Activated CD4-positive, alpha-beta memory T cell treated with anti-CD3 and anti-CD28 coated beads, Interleukin-2, amount 10 ng/mL, durations not matched to agents 7 days and 5 days (primary cell): ENCODE measurements at regions not wholly inside any gene's neighbourhood (a gene's known extent, or its start where the extent isn't known, plus 50 kb on each side); places are given as distances from the start of the nearest gene placed in this dataset.
"Not testable (repeated sequence)": the region's sequence is repeated elsewhere in the genome, so short reads cannot be mapped to it uniquely, and the experiment has no call there.

Experiments used
- CTCF ChIA-PET: fragments of 350-600 bp; sonication (Branson Sonifier 250); formaldehyde crosslinking; loops from one replicate; lab custom pipeline; 2021; ENCODE audit warnings: antibody characterized with exemption, inconsistent platforms; lab: Charles Lee
- POLR2A ChIA-PET: fragments of 350-600 bp; sonication (Branson Sonifier 250); formaldehyde crosslinking; loops from one replicate; lab custom pipeline; 2021; ENCODE audit warnings: antibody characterized with exemption; lab: Charles Lee
- DNase-seq: peaks from one replicate; pipeline ENCODE4 v3.0.0-alpha.2; 2020
- H3K27ac Mint-ChIP-seq: one replicate; pipeline ENCODE4 v1.8.0; 2021; ENCODE audit warnings: mild to moderate bottlenecking, mixed read lengths
- H3K27me3 Mint-ChIP-seq: one replicate; pipeline ENCODE4 v1.8.0; 2021; ENCODE audit warnings: mixed read lengths
- H3K36me3 Mint-ChIP-seq: one replicate; pipeline ENCODE4 v1.8.0; 2021; ENCODE audit warnings: low read depth, mixed read lengths
- H3K4me1 Mint-ChIP-seq: one replicate; pipeline ENCODE4 v1.8.0; 2021; ENCODE audit warnings: mixed read lengths
- H3K4me3 Mint-ChIP-seq: one replicate; pipeline ENCODE4 v1.8.0; 2021; ENCODE audit warnings: mild to moderate bottlenecking, mixed read lengths
- H3K9me3 Mint-ChIP-seq: one replicate; pipeline ENCODE4 v1.8.0; 2021; ENCODE audit warnings: mixed read lengths

- Mint-ChIP-seq H3K4me3 (no peak overlapping the region), H3K27ac (no peak overlapping the region), H3K27me3 (no peaks in the 10 kb centered on the region), H3K9me3 (no peaks in the 10 kb centered on the region), H3K4me1 (no peaks in the 10 kb centered on the region), H3K36me3 (no peaks in the 10 kb centered on the region)
- ChIA-PET POLR2A (no interaction called here), CTCF (interaction anchor here (0.8 kb wide), 1 partner anchor 18 kb away, joined by 4 read pairs; no protein-coding TSS in a partner anchor)
- DNase-seq: no peak
Measured at GRCh38 chr2:11877764-11878163, 131.3 kb downstream of the LPIN1 start.

- H3K4me1 Mint-ChIP-seq, H3K4me3 Mint-ChIP-seq, H3K27ac Mint-ChIP-seq, H3K27me3 Mint-ChIP-seq, H3K36me3 Mint-ChIP-seq, POLR2A ChIA-PET, DNase-seq: not testable (repeated sequence)
- CTCF ChIA-PET: interaction anchor here (1.3 kb wide), 1 partner anchor 21 kb away, joined by 3 read pairs; no protein-coding TSS in a partner anchor
- H3K9me3 Mint-ChIP-seq: peaks cover 14% of the 10 kb centered on the region
Measured at GRCh38 chr2:11885253-11885652, 138.8 kb downstream of the LPIN1 start.

- H3K27ac Mint-ChIP-seq, H3K36me3 Mint-ChIP-seq, POLR2A ChIA-PET, H3K4me3 Mint-ChIP-seq, H3K27me3 Mint-ChIP-seq, H3K4me1 Mint-ChIP-seq, CTCF ChIA-PET, DNase-seq: not testable (repeated sequence)
- H3K9me3 Mint-ChIP-seq: peaks cover 20% of the 10 kb centered on the region
Measured at GRCh38 chr2:11886899-11887298, 140.5 kb downstream of the LPIN1 start.

- ChIA-PET CTCF (interaction anchor here (1.0 kb wide), 2 partner anchors 24 to 26 kb away, joined by 3 to 5 read pairs; no protein-coding TSS in a partner anchor), POLR2A (no interaction called here)
- peaks cover 27% of the 10 kb centered on the region for H3K9me3 Mint-ChIP-seq
- no peaks in the 10 kb centered on the region for H3K27me3 Mint-ChIP-seq
- no peak overlapping the region for H3K27ac Mint-ChIP-seq
- H3K4me1 Mint-ChIP-seq: no peaks in the 10 kb centered on the region
- no peak overlapping the region for H3K4me3 Mint-ChIP-seq
- H3K36me3 Mint-ChIP-seq: no peaks in the 10 kb centered on the region
- DNase-seq: no peak
Measured at GRCh38 chr2:11889101-11889850, 142.8 kb downstream of the LPIN1 start.

- H3K4me1 Mint-ChIP-seq: no peaks in the 10 kb centered on the region
- POLR2A ChIA-PET: no interaction called here
- H3K27me3 Mint-ChIP-seq: no peaks in the 10 kb centered on the region
- peaks cover 32% of the 10 kb centered on the region for H3K9me3 Mint-ChIP-seq
- DNase-seq: no peak
- no peak overlapping the region for H3K4me3 Mint-ChIP-seq
- CTCF ChIA-PET: interaction anchor here (1.0 kb wide), 2 partner anchors 25 to 26 kb away, joined by 3 to 5 read pairs; no protein-coding TSS in a partner anchor
- H3K36me3 Mint-ChIP-seq: no peaks in the 10 kb centered on the region
- H3K27ac Mint-ChIP-seq: no peak overlapping the region
Measured at GRCh38 chr2:11889854-11890253, 143.4 kb downstream of the LPIN1 start.

- no peaks in the 10 kb centered on the region for H3K27me3 Mint-ChIP-seq
- no peaks in the 10 kb centered on the region for H3K36me3 Mint-ChIP-seq
- peaks cover 34% of the 10 kb centered on the region for H3K9me3 Mint-ChIP-seq
- POLR2A ChIA-PET: no interaction called here
- no peak overlapping the region for H3K27ac Mint-ChIP-seq
- H3K4me1 Mint-ChIP-seq: no peaks in the 10 kb centered on the region
- CTCF ChIA-PET: no interaction called here
- no peak for DNase-seq
- no peak overlapping the region for H3K4me3 Mint-ChIP-seq
Measured at GRCh38 chr2:11891028-11891427, 144.6 kb downstream of the LPIN1 start.

- Mint-ChIP-seq H3K9me3 (peaks cover 34% of the 10 kb centered on the region), H3K4me1 (no peaks in the 10 kb centered on the region), H3K36me3 (no peaks in the 10 kb centered on the region), H3K27ac (no peak overlapping the region), H3K27me3 (no peaks in the 10 kb centered on the region), H3K4me3 (no peak overlapping the region)
- POLR2A ChIA-PET: no interaction called here
- no peak for DNase-seq
- CTCF ChIA-PET: no interaction called here
Measured at GRCh38 chr2:11891671-11892440, 145.4 kb downstream of the LPIN1 start.

GRCh38 chr2:11896386-11896785 lies 150.0 kb downstream of the LPIN1 start:
- no peak for DNase-seq
- no peaks in the 10 kb centered on the region for H3K36me3 Mint-ChIP-seq
- ChIA-PET CTCF (no interaction called here), POLR2A (no interaction called here)
- no peaks in the 10 kb centered on the region for H3K27me3 Mint-ChIP-seq
- H3K4me3 Mint-ChIP-seq: no peak overlapping the region
- no peak overlapping the region for H3K27ac Mint-ChIP-seq
- H3K9me3 Mint-ChIP-seq: peaks cover 15% of the 10 kb centered on the region
- no peaks in the 10 kb centered on the region for H3K4me1 Mint-ChIP-seq

GRCh38 chr2:11898576-11898975 lies 152.1 kb downstream of the LPIN1 start:
- Mint-ChIP-seq H3K27ac (no peak overlapping the region), H3K9me3 (peaks cover 10% of the 10 kb centered on the region), H3K4me1 (no peaks in the 10 kb centered on the region), H3K4me3 (no peak overlapping the region), H3K36me3 (no peaks in the 10 kb centered on the region), H3K27me3 (peaks cover 2% of the 10 kb centered on the region)
- ChIA-PET CTCF (no interaction called here), POLR2A (no interaction called here)
- no peak for DNase-seq

- no peaks in the 10 kb centered on the region for H3K36me3 Mint-ChIP-seq
- H3K4me1 Mint-ChIP-seq: no peaks in the 10 kb centered on the region
- H3K9me3 Mint-ChIP-seq: peaks cover 7% of the 10 kb centered on the region
- ChIA-PET CTCF (no interaction called here), POLR2A (no interaction called here)
- no peak for DNase-seq
- peaks cover 2% of the 10 kb centered on the region for H3K27me3 Mint-ChIP-seq
- H3K4me3 Mint-ChIP-seq: no peak overlapping the region
- H3K27ac Mint-ChIP-seq: no peak overlapping the region
Measured at GRCh38 chr2:11899264-11899818, 152.9 kb downstream of the LPIN1 start.

- H3K36me3 Mint-ChIP-seq, POLR2A ChIA-PET, H3K4me1 Mint-ChIP-seq, DNase-seq, H3K4me3 Mint-ChIP-seq, CTCF ChIA-PET, H3K27me3 Mint-ChIP-seq, H3K9me3 Mint-ChIP-seq, H3K27ac Mint-ChIP-seq: not testable (repeated sequence)
Measured at GRCh38 chr2:11900891-11901290, 154.5 kb downstream of the LPIN1 start.

- H3K4me1 Mint-ChIP-seq: no peaks in the 10 kb centered on the region
- no peak overlapping the region for H3K27ac Mint-ChIP-seq
- DNase-seq: no peak
- H3K4me3 Mint-ChIP-seq: no peak overlapping the region
- peaks cover 2% of the 10 kb centered on the region for H3K27me3 Mint-ChIP-seq
- H3K9me3 Mint-ChIP-seq: no peaks in the 10 kb centered on the region
- ChIA-PET CTCF (no interaction called here), POLR2A (no interaction called here)
- H3K36me3 Mint-ChIP-seq: no peaks in the 10 kb centered on the region
Measured at GRCh38 chr2:11901351-11902069, 155.1 kb downstream of the LPIN1 start.

- H3K27me3 Mint-ChIP-seq: peaks cover 2% of the 10 kb centered on the region
- H3K9me3 Mint-ChIP-seq: no peaks in the 10 kb centered on the region
- ChIA-PET CTCF (no interaction called here), POLR2A (no interaction called here)
- no peaks in the 10 kb centered on the region for H3K36me3 Mint-ChIP-seq
- no peaks in the 10 kb centered on the region for H3K4me1 Mint-ChIP-seq
- H3K27ac Mint-ChIP-seq: no peak overlapping the region
- H3K4me3 Mint-ChIP-seq: no peak overlapping the region
- DNase-seq: no peak
Measured at GRCh38 chr2:11903085-11903606, 156.7 kb downstream of the LPIN1 start.
